ENCODE measurements at regions not wholly inside any gene's neighbourhood (a gene's known extent, or its start where the extent isn't known, plus 50 kb on each side); places are given as distances from the start of the nearest gene placed in this dataset.

GRCh38 chr4:135672202-135672601, 1470.6 kb upstream of the PABPC4L start:
- TF ChIP-seq EP300 (IDR thresholded peaks at IDR 0.05) (no peak), CTCF (IDR thresholded peaks at IDR 0.05) (no peak)
